Spleen (tissue), 11 donors: ENCODE measurements at regions not wholly inside any gene's neighbourhood (a gene's known extent, or its start where the extent isn't known, plus 50 kb on each side); places are given as distances from the start of the nearest gene placed in this dataset.

Experiments used
- DNase-seq: peaks from one replicate; pipeline ENCODE4 v3.0.0-alpha.2; 2020
- H3K27ac ChIP-seq, 8 donors: fragments of 200-600 bp; sonication (generic) in 7 of 8; 1 replicate in 4 of 8; 2 replicates in 4 of 8; pipeline versions ENCODE4 v1.5.0 to v1.8.0; 2016 to 2021; ENCODE audit warnings: inconsistent platforms in 4 of 8, mild to moderate bottlenecking in 4 of 8, moderate library complexity in 1 of 8
- H3K27me3 ChIP-seq, 7 donors: fragments of 200-600 bp; sonication (generic) in 6 of 7; replicated peaks in 1 of 7; 1 replicate in 4 of 7; 2 replicates in 3 of 7; pipeline versions ENCODE4 v1.5.0 to v1.8.0; 2016 to 2021; ENCODE audit warnings: inconsistent platforms in 3 of 7, mild to moderate bottlenecking in 1 of 7
- H3K36me3 ChIP-seq, 6 donors: fragments of 200-600 bp; sonication (generic) in 5 of 6; 1 replicate in 4 of 6; 2 replicates in 2 of 6; pipeline versions ENCODE4 v1.5.0 to v1.8.0; 2016 to 2021; ENCODE audit warnings: inconsistent platforms in 2 of 6
- H3K4me1 ChIP-seq, 6 donors: fragments of 200-600 bp; sonication (generic) in 5 of 6; 1 replicate in 3 of 6; 2 replicates in 3 of 6; pipeline versions ENCODE4 v1.5.0 to v1.8.0; 2016 to 2021; ENCODE audit warnings: inconsistent platforms in 3 of 6
- H3K4me3 ChIP-seq, 8 donors: fragments of 200-600 bp; sonication (generic) in 7 of 8; 1 replicate in 4 of 8; 2 replicates in 4 of 8; pipeline versions ENCODE4 v1.5.0 to v1.8.0; 2016 to 2021; ENCODE audit warnings: inconsistent platforms in 4 of 8, mild to moderate bottlenecking in 4 of 8, moderate library complexity in 2 of 8
- H3K9me3 ChIP-seq, 8 donors: fragments of 200-600 bp; sonication (generic) in 7 of 8; 1 replicate in 4 of 8; 2 replicates in 4 of 8; pipeline versions ENCODE4 v1.5.0 to v1.8.0; 2016 to 2021; ENCODE audit warnings: inconsistent platforms in 4 of 8
- CTCF ChIP-seq, 11 experiments: fragments of 200-600 bp in 7 of 11; fragments of 450-650 bp in 4 of 11; sonication (generic) in 4 of 11; IDR thresholded peaks in 8 of 11; conservative IDR thresholded peaks in 3 of 11; 1 replicate in 7 of 11; 2 replicates in 4 of 11; pipeline versions ENCODE4 v1.4.0 to v1.8.0; 2016 to 2021; ENCODE audit warnings: antibody characterized with exemption in 11 of 11, inconsistent platforms in 4 of 11, mild to moderate bottlenecking in 1 of 11
- POLR2A ChIP-seq, 3 donors: fragments of 450-650 bp; IDR thresholded peaks; one replicate each; pipeline ENCODE4 v1.5.1; 2017; ENCODE audit warnings: antibody characterized with exemption in 3 of 3, mild to moderate bottlenecking in 1 of 3
- POLR2AphosphoS5 ChIP-seq, 3 donors: sonication (generic); formaldehyde crosslinking; IDR thresholded peaks; one replicate each; pipeline ENCODE4 v1.5.1; 2017; ENCODE audit warnings: antibody characterized with exemption in 3 of 3
- WGBS, 5 donors: extraction: QIAGEN DNeasy Blood & Tissue Kit in 3 of 5; methylation state at CpG; one replicate each; pipeline versions ENCODE4 v1.1.5 to v1.1.7; 2013 to 2018; 5-methylcytosine and 5-hydroxymethylcytosine counted together
- intact Hi-C: fragments of 100-400 bp; cut with DNase I; formaldehyde crosslinking; loops from one replicate; pipeline ENCODE4 v1.15.0; 2023; ENCODE audit warnings: low total_unique reads
- donor health status: healthy with polysubstance abuse.
- donor health status: DM: no; HTN: no; CAD: no; lungs with moderate emphysema.
- donor health status: DM: no; HTN: no; CAD: no.
- donor health status: Bipolar disorder and iron deficiency.
- donor health status: healthy.
- donor health status: DM: no; HTN: no; CAD: no.
- donor health status: DM: yes; HTN: yes; CAD: no.

GRCh38 chrX:4809571-4809970 lies 1096.1 kb upstream of the PRKX start:
- Histone ChIP-seq H3K4me1 (no peaks in the 10 kb centered on the region), H3K9me3 (peaks cover 0 to 17% (median 0%) of the 10 kb centered on the region in 8 donors), H3K27me3 (no peaks in the 10 kb centered on the region), H3K27ac (no peak overlapping the region), H3K4me3 (no peak overlapping the region), H3K36me3 (no peaks in the 10 kb centered on the region)
- no peak for DNase-seq
- TF ChIP-seq POLR2A (IDR thresholded peaks at IDR 0.05): no peak
- no peak for TF ChIP-seq CTCF (IDR thresholded peaks at IDR 0.05 in 8 of 11, conservative IDR thresholded peaks at IDR 0.05 in 3 of 11)
- no peak for TF ChIP-seq POLR2AphosphoS5 (IDR thresholded peaks at IDR 0.05)
- intact Hi-C loops: no loop called here
- 2 to 40% (median 9%) methylated on average over 4 of the region's 4 CpGs for WGBS, 5 donors

- Histone ChIP-seq H3K36me3 (no peaks in the 10 kb centered on the region), H3K4me3 (no peak overlapping the region), H3K27ac (no peak overlapping the region), H3K27me3 (no peaks in the 10 kb centered on the region), H3K4me1 (no peaks in the 10 kb centered on the region), H3K9me3 (peaks cover 0 to 10% (median 0%) of the 10 kb centered on the region in 8 donors)
- intact Hi-C loops: no loop called here
- no peak for DNase-seq
- TF ChIP-seq POLR2AphosphoS5 (IDR thresholded peaks at IDR 0.05): no peak
- no peak for TF ChIP-seq CTCF (IDR thresholded peaks at IDR 0.05 in 8 of 11, conservative IDR thresholded peaks at IDR 0.05 in 3 of 11)
- no peak for TF ChIP-seq POLR2A (IDR thresholded peaks at IDR 0.05)
- 55 to 78% (median 67%) methylated on average over 1 to 4 of the region's 4 CpGs for WGBS, 5 donors
These were observed 1092.1 kb upstream of the PRKX start for GRCh38 chrX:4805502-4805901.

- Histone ChIP-seq H3K36me3 (no peaks in the 10 kb centered on the region), H3K27ac (no peak overlapping the region), H3K4me1 (no peaks in the 10 kb centered on the region), H3K9me3 (peaks cover 0 to 10% (median 0%) of the 10 kb centered on the region in 8 donors), H3K4me3 (no peak overlapping the region), H3K27me3 (no peaks in the 10 kb centered on the region)
- no peak for TF ChIP-seq POLR2A (IDR thresholded peaks at IDR 0.05)
- no peak for TF ChIP-seq CTCF (IDR thresholded peaks at IDR 0.05 in 8 of 11, conservative IDR thresholded peaks at IDR 0.05 in 3 of 11)
- TF ChIP-seq POLR2AphosphoS5 (IDR thresholded peaks at IDR 0.05): no peak
- WGBS, 5 donors: 75 to 90% (median 77%) methylated on average over 4 of the region's 4 CpGs
- intact Hi-C loops: no loop called here
- no peak for DNase-seq
These were observed 1087.3 kb upstream of the PRKX start for GRCh38 chrX:4800756-4801155.

- WGBS, 5 donors: 87 to 96% (median 94%) methylated on average over 1 of the region's 1 CpG
- no peaks in the 10 kb centered on the region for H3K27me3 ChIP-seq
- intact Hi-C loops: no loop called here
These were observed 1074.5 kb upstream of the PRKX start for GRCh38 chrX:4787971-4788370.

More at GRCh38 chrX:4787971-4788370, 1074.5 kb upstream of the PRKX start:
- DNase-seq: no peak
- Histone ChIP-seq H3K4me1 (no peaks in the 10 kb centered on the region), H3K36me3 (no peaks in the 10 kb centered on the region), H3K9me3 (peaks cover 0 to 6% (median 0%) of the 10 kb centered on the region in 8 donors), H3K27ac (no peak overlapping the region), H3K4me3 (no peak overlapping the region)
- TF ChIP-seq CTCF (IDR thresholded peaks at IDR 0.05 in 8 of 11, conservative IDR thresholded peaks at IDR 0.05 in 3 of 11) (no peak), POLR2AphosphoS5 (IDR thresholded peaks at IDR 0.05) (no peak), POLR2A (IDR thresholded peaks at IDR 0.05) (no peak)
